Endothelial cell of hepatic sinusoid (primary cell): ENCODE measurements at regions not wholly inside any gene's neighbourhood (a gene's known extent, or its start where the extent isn't known, plus 50 kb on each side); places are given as distances from the start of the nearest gene placed in this dataset.

Experiments
- in situ Hi-C: cut with HindIII; loops from 2 replicates; pipeline ENCODE4 v1.10.0; 2017; ENCODE audit warnings: low sequenced_read_pairs

GRCh38 chr22:22796724-22797123 is 90.9 kb upstream of the IGLL5 start:
- in situ Hi-C loops, result no loop called here

GRCh38 chr22:22798232-22798616 is 89.4 kb upstream of the IGLL5 start:
- in situ Hi-C loops, result no loop called here

GRCh38 chr22:22798716-22799115 is 88.9 kb upstream of the IGLL5 start:
- in situ Hi-C loops, result no loop called here

- in situ Hi-C loops, result no loop called here
Measured at GRCh38 chr22:22799561-22799960, 88.1 kb upstream of the IGLL5 start.

- in situ Hi-C loops, result no loop called here
Measured at GRCh38 chr22:22800716-22801115, 86.9 kb upstream of the IGLL5 start.

GRCh38 chr22:22802339-22802970 is 85.2 kb upstream of the IGLL5 start:
- in situ Hi-C loops, result no loop called here

- in situ Hi-C loops, result no loop called here
Measured at GRCh38 chr22:22803285-22803853, 84.2 kb upstream of the IGLL5 start.

- in situ Hi-C loops, result no loop called here
Measured at GRCh38 chr22:22810018-22810427, 77.6 kb upstream of the IGLL5 start.

GRCh38 chr22:22810471-22810870 is 77.1 kb upstream of the IGLL5 start:
- in situ Hi-C loops, result no loop called here

- in situ Hi-C loops, result no loop called here
Measured at GRCh38 chr22:22811016-22812009, 76.3 kb upstream of the IGLL5 start.

GRCh38 chr22:22812031-22812905 is 75.3 kb upstream of the IGLL5 start:
- in situ Hi-C loops, result no loop called here

GRCh38 chr22:22813126-22814075 is 74.2 kb upstream of the IGLL5 start:
- in situ Hi-C loops, result no loop called here

- in situ Hi-C loops, result no loop called here
Measured at GRCh38 chr22:22814666-22815396, 72.8 kb upstream of the IGLL5 start.

- in situ Hi-C loops, result no loop called here
Measured at GRCh38 chr22:22815397-22816170, 72.0 kb upstream of the IGLL5 start.

GRCh38 chr22:22816171-22816514 is 71.5 kb upstream of the IGLL5 start:
- in situ Hi-C loops, result no loop called here

GRCh38 chr22:22816766-22817410 is 70.7 kb upstream of the IGLL5 start:
- in situ Hi-C loops, result no loop called here

- in situ Hi-C loops, result no loop called here
Measured at GRCh38 chr22:22817468-22818201, 70.0 kb upstream of the IGLL5 start.
